Loucy (cell line): ENCODE measurements at regions not wholly inside any gene's neighbourhood (a gene's known extent, or its start where the extent isn't known, plus 50 kb on each side); places are given as distances from the start of the nearest gene placed in this dataset.

Experiments
- EZH2phosphoT487 ChIP-seq: fragments of 200-600 bp; IDR thresholded peaks from 2 replicates; pipeline ENCODE4 v1.6.1; 2018; ENCODE audit warnings: antibody characterized with exemption, mild to moderate bottlenecking, moderate library complexity, borderline replicate concordance
- TF ChIP-seq, protein P1 (sequence below): fragments of 200-600 bp; sonication (generic); conservative IDR thresholded peaks from 2 replicates; pipeline ENCODE4 v1.5.1; 2014; ENCODE audit warnings: mild to moderate bottlenecking, antibody characterized with exemption, low read length

DNA sequence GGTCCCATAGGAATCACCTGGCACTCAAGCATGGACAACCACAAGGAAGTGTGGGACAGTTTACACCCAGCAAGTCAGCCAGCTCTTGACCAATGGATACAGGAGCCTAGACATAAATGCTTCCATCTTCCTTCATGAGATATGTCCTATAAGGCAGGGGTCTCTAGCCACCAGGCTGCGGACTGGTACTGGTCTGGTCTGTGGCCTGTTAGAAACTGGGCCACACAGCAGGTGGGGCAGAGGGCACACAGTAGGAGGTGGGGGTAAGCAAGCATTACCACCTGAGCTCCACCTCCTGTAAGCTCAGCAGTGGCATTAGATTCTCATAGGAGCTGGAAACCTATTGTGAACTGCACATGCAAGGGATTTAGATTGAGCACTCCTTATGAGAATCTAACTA, 437.1 kb downstream of the CD109 start:
- TF ChIP-seq, protein P1, sequence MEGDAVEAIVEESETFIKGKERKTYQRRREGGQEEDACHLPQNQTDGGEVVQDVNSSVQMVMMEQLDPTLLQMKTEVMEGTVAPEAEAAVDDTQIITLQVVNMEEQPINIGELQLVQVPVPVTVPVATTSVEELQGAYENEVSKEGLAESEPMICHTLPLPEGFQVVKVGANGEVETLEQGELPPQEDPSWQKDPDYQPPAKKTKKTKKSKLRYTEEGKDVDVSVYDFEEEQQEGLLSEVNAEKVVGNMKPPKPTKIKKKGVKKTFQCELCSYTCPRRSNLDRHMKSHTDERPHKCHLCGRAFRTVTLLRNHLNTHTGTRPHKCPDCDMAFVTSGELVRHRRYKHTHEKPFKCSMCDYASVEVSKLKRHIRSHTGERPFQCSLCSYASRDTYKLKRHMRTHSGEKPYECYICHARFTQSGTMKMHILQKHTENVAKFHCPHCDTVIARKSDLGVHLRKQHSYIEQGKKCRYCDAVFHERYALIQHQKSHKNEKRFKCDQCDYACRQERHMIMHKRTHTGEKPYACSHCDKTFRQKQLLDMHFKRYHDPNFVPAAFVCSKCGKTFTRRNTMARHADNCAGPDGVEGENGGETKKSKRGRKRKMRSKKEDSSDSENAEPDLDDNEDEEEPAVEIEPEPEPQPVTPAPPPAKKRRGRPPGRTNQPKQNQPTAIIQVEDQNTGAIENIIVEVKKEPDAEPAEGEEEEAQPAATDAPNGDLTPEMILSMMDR: no peak
- no peak for TF ChIP-seq EZH2phosphoT487
